AG09309 (cell line): ENCODE measurements at regions not wholly inside any gene's neighbourhood (a gene's known extent, or its start where the extent isn't known, plus 50 kb on each side); places are given as distances from the start of the nearest gene placed in this dataset.
"Not testable (repeated sequence)": the region's sequence is repeated elsewhere in the genome, so short reads cannot be mapped to it uniquely, and the experiment has no call there.

ENCODE experiments used
- DNase-seq: peaks from one replicate; pipeline ENCODE4 v3.0.0-alpha.2; 2010; ENCODE audit warnings: low read depth
- H3K4me3 ChIP-seq: 2 replicates; pipeline ENCODE4 v1.5.1; 2011; ENCODE audit warnings: mild to moderate bottlenecking, low read depth, low read length, moderate library complexity; ENCODE audit not compliant: control insufficient read depth
- TF ChIP-seq, protein P1 (sequence below): IDR thresholded peaks from 2 replicates; pipeline ENCODE4 v1.5.1; 2011; ENCODE audit warnings: mild to moderate bottlenecking, low read depth, low read length, inconsistent platforms; ENCODE audit not compliant: insufficient read depth, control insufficient read depth; ENCODE audit errors: missing control alignments

- TF ChIP-seq, protein P1, sequence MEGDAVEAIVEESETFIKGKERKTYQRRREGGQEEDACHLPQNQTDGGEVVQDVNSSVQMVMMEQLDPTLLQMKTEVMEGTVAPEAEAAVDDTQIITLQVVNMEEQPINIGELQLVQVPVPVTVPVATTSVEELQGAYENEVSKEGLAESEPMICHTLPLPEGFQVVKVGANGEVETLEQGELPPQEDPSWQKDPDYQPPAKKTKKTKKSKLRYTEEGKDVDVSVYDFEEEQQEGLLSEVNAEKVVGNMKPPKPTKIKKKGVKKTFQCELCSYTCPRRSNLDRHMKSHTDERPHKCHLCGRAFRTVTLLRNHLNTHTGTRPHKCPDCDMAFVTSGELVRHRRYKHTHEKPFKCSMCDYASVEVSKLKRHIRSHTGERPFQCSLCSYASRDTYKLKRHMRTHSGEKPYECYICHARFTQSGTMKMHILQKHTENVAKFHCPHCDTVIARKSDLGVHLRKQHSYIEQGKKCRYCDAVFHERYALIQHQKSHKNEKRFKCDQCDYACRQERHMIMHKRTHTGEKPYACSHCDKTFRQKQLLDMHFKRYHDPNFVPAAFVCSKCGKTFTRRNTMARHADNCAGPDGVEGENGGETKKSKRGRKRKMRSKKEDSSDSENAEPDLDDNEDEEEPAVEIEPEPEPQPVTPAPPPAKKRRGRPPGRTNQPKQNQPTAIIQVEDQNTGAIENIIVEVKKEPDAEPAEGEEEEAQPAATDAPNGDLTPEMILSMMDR = no peak
- no peak overlapping the region for H3K4me3 ChIP-seq
- DNase-seq = no peak
Observed at GRCh38 chr6:115511771-115512170, 548.9 kb downstream of the FRK start.

DNA sequence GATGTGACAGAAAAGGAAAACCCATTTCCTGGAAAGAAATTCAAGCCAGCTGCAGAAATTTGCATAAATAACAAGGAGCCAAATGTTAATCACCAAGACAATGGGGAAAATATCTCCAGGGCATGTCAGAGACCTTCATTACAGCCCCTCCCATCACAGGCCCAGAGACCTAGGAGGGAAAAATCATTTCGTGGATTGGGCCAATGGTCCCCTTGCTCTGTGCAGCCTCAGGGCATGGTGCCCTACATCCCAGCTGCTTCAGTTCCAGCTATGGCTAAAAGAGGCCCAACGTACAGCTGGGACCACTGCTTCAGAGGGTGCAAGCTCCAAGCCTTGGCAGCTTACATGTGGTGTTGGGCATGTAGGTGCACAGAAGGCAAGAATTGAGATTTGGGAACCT lies 558.3 kb downstream of the FRK start:
- H3K4me3 ChIP-seq, DNase-seq: not testable (repeated sequence)

DNA sequence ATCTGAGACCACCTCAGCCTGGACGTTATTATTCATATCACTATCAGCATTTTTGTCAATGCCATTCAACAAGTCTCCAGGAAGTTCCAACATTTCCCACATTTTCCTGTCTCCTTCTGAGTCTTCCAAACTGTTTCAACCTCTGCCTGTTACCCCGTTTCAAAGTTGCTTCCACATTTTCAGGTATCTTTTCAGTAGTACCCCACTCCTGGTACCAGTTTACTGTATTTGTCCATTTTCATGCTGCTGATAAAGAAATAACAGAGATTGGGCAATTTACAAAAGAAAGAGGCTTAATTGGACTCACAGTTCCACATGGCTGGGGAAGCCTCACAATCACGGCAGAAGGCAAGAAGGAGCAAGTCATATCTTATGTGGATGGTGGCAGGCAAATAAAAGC lies 565.5 kb downstream of the FRK start:
- DNase-seq = no peak
- TF ChIP-seq, protein P1 = no peak
- H3K4me3 ChIP-seq = no peak overlapping the region

DNA sequence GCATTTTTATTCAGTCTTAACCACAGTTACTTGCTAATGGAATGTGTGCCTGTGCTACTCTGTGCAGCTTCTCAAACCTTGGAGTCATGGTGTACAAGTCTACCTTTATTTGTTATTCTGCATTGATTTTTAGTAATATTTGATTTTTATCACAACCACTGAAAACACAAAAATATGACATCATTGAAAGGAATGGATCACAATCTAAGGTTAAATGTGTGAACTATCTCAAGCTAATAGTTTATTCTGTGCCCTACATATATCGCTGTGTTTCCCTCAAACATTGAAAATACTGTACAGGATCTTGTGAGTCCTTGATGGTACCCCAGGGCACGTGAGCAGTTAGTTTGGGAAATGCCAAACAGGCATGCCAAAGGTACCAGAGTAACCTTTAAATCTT lies 573.4 kb downstream of the FRK start:
- DNase-seq = no peak
- H3K4me3 ChIP-seq = no peak overlapping the region
- TF ChIP-seq, protein P1 = no peak

GRCh38 chr6:115485400-115485799 lies 575.3 kb downstream of the FRK start:
- DNase-seq = peak; percentile 3
- no peak overlapping the region for H3K4me3 ChIP-seq
- TF ChIP-seq, protein P1 = no peak

- not testable (repeated sequence) for DNase-seq, H3K4me3 ChIP-seq
Observed at GRCh38 chr6:115480543-115480942, 580.1 kb downstream of the FRK start.

DNA sequence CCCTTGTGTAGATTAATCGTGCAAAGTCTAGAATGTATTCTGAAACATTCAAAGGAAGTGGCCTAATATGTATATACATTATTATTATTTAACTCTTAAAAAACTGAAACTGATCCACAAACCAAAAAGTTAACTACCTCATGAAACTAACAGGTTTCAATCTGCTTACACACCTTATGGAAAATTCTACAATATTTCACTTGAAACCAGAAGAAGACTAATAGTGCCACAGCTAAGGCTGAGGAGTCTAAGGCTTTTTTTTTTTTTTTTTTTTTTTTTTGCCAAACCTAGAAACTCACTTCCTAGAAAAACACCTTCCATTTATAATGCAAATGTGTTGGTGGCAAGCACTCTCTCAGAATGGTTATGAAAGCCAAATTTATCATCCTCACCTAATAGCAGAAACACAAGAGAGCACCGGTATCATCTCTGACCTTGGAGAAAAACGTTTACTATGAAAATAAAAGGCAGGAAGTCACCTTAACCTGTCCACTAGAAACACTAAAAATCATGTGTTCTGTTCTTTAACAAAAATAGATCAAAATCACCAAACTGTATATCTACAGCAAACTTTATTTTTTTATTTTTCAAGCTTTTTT lies 586.1 kb downstream of the FRK start:
- TF ChIP-seq, protein P1 = no peak
- no peak overlapping the region for H3K4me3 ChIP-seq
- DNase-seq = no peak
